ENCODE measurements at regions not wholly inside any gene's neighbourhood (a gene's known extent, or its start where the extent isn't known, plus 50 kb on each side); places are given as distances from the start of the nearest gene placed in this dataset.

- H3K4me1 ChIP-seq (ENCODE audit: control insufficient read depth, insufficient read depth, low read length), result no peaks in the 10 kb centered on the region
- CTCF ChIA-PET, result no interaction called here
- ATAC-seq, result no peak
- no peak for DNase-seq (ENCODE audit: low read depth, low spot score)
- no peak overlapping the region for H3K27ac ChIP-seq (ENCODE audit: low read length)
- BruUV-seq (replicated peaks), result no TSS peak
- no peaks in the 10 kb centered on the region for H3K27me3 ChIP-seq (ENCODE audit: control insufficient read depth, insufficient read depth, low read length)
- H3K36me3 ChIP-seq (ENCODE audit: control insufficient read depth, insufficient read depth, low read length), result no peaks in the 10 kb centered on the region
- intact Hi-C loops (cut with micrococcal nuclease; ENCODE audit: unreplicated experiment) (no loop called here), in situ Hi-C loops (cut with HindIII; ENCODE audit: low pct_unique_long_range_greater_than_20kb, low sequenced_read_pairs) (no loop called here)
- TF ChIP-seq SIN3A (IDR thresholded peaks at IDR 0.05; ENCODE audit: borderline replicate concordance, insufficient read depth, low read depth, low read length), result no peak
- no peak for TF ChIP-seq CTCF (IDR thresholded peaks at IDR 0.05)
- TF ChIP-seq REST (IDR thresholded peaks at IDR 0.05; ENCODE audit: insufficient read depth in 1 of 2, low read depth in 2 of 2, low read length in 1 of 2), result no peak
- TF ChIP-seq TCF7L2 (IDR thresholded peaks at IDR 0.05; ENCODE audit: low read depth, low read length), result no peak
- no peak for TF ChIP-seq POLR2AphosphoS5 (IDR thresholded peaks at IDR 0.05; ENCODE audit: low read depth, low read length)
- no peak overlapping the region for H3K4me3 ChIP-seq (ENCODE audit: low read depth in 2 of 2, low read length in 2 of 2)
- POLR2A ChIA-PET, result no interaction called here
- H3K9me3 ChIP-seq (ENCODE audit: control insufficient read depth, insufficient read depth, low read depth, low read length), result no peaks in the 10 kb centered on the region
These were observed 276.4 kb downstream of the CDK5RAP2 start for GRCh38 chr9:120303519-120303918.

- Histone ChIP-seq H3K27me3 (ENCODE audit: control insufficient read depth, insufficient read depth, low read length) (no peaks in the 10 kb centered on the region), H3K4me1 (ENCODE audit: control insufficient read depth, insufficient read depth, low read length) (no peaks in the 10 kb centered on the region), H3K9me3 (ENCODE audit: control insufficient read depth, insufficient read depth, low read depth, low read length) (no peaks in the 10 kb centered on the region), H3K27ac (ENCODE audit: low read length) (no peak overlapping the region), H3K4me3 (ENCODE audit: low read depth in 2 of 2, low read length in 2 of 2) (no peak overlapping the region), H3K36me3 (ENCODE audit: control insufficient read depth, insufficient read depth, low read length) (no peaks in the 10 kb centered on the region)
- POLR2A ChIA-PET, result no interaction called here
- in situ Hi-C loops (cut with HindIII; ENCODE audit: low pct_unique_long_range_greater_than_20kb, low sequenced_read_pairs), result no loop called here
- ATAC-seq (no peak), DNase-seq (ENCODE audit: low read depth, low spot score) (no peak)
- intact Hi-C loops (cut with micrococcal nuclease; ENCODE audit: unreplicated experiment), result no loop called here
- TF ChIP-seq SIN3A (IDR thresholded peaks at IDR 0.05; ENCODE audit: borderline replicate concordance, insufficient read depth, low read depth, low read length) (no peak), CTCF (IDR thresholded peaks at IDR 0.05) (no peak), REST (IDR thresholded peaks at IDR 0.05; ENCODE audit: insufficient read depth in 1 of 2, low read depth in 2 of 2, low read length in 1 of 2) (no peak), TCF7L2 (IDR thresholded peaks at IDR 0.05; ENCODE audit: low read depth, low read length) (no peak), POLR2AphosphoS5 (IDR thresholded peaks at IDR 0.05; ENCODE audit: low read depth, low read length) (no peak)
- CTCF ChIA-PET, result no interaction called here
- BruUV-seq (replicated peaks), result no TSS peak
These were observed 280.2 kb downstream of the CDK5RAP2 start for GRCh38 chr9:120299785-120300184.
